Hindlimb muscle (tissue), 1 donor: ENCODE measurements at regions not wholly inside any gene's neighbourhood (a gene's known extent, or its start where the extent isn't known, plus 50 kb on each side); places are given as distances from the start of the nearest gene placed in this dataset.

ENCODE experiments used
- DNase-seq: peaks from one replicate; pipeline ENCODE4 v3.0.0-alpha.2; 2013

DNA sequence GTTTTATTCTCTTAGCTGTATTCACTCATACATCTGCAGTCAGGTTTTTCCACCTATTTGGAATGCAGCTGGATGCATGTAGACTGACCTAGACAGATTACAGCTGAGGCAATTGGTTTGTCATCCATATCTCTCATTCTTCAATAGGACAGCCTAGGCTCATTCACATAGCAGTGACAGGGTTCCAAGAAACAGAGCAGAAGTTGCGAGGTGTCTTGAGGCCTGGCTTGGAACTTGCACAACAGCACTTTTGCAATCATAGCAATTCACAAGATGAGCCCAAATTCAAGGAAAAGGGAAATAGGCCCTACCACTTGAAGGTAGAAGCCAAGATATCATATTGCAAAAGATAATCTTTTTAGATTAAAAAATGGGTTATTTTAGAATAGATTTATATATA is 508.9 kb upstream of the JAG1 start:
- no peak for DNase-seq

DNA sequence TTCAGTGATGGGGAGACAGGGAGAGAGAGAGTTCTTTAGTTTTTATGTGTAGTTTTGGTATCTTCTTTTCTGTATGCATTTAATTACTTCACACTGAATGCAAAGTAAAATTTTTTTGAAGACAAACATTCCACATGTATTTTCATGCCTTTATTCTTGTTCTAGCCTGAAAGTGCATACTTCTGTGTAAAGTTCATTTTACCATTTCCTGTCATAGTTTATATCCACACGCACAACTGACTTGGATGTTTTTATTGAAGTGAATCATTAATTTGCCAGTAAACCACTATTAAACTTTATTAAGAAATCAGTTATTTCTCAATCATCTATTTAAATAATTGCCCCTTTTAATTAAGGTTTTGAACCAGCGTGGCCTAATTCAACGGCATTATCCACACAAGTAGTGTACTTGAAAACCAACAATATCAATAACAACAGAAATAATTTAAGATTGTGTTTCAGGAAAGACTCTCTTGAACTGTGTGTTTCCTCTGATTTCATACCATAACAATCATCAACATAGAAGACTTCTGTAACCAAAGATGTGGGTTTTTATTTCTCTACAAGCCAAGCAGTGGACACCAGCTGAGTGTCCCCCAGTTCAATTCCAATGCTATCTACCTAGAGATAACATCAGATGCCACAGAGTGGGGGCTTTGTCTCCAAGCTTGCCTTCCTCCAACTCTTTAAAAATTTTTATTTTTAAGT is 512.7 kb upstream of the JAG1 start:
- DNase-seq, result no peak

DNA sequence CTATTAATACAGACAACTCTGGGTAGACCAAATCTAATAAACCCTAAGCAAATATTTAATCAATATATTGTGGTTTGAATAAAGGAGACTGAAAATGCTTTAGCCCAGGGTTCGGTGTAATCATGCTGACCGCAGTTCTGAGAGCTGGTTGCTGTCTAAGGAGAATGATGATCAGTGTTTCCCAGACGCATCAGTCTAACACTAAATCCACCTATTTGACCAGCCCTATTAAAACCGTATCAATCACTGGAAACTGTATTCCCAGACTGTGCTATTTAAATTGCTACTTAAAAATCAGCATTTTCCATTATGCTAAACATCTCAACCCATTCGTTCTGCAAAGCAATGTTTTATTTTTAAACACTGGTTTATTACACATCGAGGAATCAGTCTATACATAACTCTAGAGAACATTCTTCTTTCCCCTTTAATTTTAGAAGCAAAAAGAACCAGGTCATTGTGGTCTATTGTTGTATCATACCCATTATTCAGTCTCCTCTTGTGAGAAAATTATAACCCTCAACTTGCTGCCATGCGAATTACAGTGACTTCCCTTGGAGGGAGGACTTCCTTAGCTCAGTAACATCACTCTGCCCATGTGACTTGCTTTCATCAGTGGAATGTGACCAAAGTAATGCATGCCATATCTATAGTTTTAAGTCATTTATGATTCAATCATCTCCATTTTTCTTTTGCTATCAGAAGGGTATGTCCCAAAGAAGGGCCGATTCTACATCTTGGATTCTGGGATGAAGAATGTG is 515.2 kb upstream of the JAG1 start:
- no peak for DNase-seq

DNA sequence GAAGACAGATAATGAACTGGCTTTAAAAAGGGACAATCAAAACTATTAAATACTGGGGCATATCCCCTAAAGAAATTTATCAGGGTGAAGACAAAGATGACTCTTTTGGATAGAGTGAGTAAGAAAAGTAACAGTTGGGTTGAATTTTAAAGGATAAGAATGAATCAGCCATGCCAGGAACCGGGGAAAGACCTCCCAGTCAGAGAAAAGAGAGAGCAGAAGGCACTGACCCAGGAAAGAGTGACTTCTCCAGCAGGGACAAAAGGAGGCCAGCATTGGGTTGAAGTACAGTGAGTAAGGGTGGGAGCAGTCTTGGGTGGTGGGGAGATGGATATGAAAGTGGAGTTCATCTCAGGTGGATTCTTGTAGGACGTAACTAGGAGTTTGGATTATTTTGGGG is 516.9 kb upstream of the JAG1 start:
- DNase-seq, result no peak

DNA sequence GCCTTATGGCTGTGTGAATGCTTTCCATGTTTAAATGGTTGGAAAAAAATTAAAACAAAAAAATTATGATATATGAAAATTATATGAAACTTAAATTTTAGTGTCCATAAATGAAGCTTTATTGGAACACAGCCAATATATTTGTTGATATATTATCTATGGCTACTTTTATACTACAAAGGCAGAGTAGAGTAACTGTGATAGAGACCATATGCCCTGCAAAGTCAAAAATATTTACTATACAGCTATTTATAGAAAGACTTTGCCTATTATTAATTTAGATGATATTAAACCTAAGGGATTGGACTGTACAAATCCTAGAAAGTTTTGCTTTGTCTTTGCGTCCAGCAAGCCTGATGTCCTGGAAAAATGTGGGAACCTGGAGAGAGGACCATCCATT is 518.3 kb upstream of the JAG1 start:
- DNase-seq, result no peak

DNA sequence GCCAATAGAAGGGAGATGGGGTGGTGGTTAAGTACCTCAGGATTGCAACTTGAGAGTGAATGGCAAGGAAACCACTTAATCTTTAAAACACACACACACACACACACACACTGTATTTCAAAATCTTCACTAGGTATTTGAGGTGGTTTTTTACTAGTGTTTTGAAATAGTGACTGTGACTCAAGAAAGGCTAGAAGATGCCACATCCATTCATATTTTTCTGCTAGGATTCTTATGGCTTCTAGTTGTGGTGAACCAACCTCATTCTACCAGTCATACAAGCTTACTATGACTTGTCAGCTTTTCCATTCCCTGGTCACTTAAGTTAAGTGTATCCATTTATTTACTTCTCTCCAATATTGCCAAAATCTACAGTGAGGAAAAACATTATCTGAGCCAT is 519.4 kb upstream of the JAG1 start:
- no peak for DNase-seq

DNA sequence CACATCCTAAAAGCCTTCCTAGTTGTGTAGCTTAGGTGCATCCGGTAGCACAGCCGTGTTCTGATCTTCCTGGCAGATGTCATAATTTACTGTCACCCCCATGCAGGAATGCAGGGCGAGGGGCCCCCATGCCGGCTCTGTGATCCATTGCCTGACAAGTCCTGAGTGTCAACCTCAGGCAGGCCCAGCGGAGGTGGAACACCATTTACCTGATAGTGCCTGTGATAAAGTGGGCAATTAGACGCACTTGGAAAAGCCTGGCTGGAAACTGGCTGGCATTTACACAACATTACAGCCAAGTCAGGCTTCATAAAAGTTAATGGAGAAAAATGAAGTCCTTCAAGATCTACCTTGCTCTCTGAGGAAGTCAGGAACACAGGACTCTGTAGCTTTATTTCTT is 521.4 kb upstream of the JAG1 start:
- DNase-seq, result no peak

DNA sequence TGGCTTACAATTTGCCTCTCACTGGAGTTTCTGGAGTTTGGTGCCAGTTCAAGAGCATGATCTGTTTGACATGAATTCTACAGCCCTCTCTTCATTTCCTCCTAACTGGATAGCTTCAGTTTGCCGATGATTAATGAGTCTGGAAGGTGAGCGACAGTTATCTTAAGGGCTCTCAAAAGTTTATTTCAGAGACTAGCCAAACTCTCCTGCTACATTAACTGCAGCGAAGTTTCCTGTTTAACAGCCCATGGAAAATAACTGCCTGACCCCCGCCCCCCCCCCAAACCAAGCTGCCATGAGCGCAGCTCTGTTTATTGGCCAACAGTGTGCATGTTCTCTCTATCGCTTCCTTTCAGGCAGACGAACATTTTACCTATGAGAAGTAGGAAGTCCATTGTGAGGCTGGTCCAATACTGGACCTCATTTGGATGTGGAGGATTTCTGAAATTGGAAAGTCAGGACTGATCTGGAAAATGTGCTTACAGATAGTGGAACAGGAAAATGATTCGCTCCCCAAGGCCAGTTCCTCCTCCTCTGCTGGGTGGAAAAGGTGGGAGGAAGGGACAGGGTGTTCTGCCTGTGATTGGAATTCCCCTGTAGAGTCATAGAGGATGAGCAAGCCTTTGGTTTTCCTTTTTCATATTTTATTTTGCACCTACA is 522.2 kb upstream of the JAG1 start:
- DNase-seq, result no peak

DNA sequence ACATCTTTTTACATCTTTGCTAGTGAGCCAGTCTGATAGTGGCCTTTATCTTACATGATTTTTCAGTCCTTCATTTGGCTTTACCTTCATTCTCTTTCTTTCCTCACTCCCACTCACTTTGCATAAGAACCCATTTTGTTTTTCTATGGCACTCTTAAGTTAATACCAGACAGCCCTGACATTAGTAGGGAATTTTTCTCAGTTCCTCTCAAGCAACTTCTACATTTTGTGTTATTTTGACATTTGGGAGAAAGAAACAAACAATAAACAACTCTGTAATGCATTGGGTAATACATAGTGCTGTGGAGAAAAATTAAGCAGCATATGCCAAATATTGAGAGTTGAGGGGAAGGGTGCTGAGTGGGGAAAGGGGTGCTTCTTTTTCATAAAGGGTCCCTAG is 524.1 kb upstream of the JAG1 start:
- no peak for DNase-seq

DNA sequence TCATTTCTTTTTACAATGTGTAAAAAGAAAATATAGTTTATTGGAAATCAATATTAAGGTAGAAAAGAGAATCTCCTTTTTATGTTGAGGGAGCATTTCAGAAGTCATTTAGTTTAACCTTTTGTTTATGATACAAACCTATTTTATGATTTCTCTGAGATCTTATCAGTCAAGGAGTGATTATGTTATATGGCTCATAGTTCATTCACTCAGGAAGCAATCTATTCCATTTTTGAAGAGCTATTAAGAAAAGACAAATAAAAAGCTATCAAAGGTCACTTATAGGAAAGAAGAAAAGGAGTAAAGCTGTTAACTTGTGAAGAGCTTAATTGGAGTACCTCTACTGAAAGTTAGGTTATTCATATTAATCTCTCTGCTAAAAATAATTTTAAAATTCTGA is 526.6 kb upstream of the JAG1 start:
- no peak for DNase-seq

DNA sequence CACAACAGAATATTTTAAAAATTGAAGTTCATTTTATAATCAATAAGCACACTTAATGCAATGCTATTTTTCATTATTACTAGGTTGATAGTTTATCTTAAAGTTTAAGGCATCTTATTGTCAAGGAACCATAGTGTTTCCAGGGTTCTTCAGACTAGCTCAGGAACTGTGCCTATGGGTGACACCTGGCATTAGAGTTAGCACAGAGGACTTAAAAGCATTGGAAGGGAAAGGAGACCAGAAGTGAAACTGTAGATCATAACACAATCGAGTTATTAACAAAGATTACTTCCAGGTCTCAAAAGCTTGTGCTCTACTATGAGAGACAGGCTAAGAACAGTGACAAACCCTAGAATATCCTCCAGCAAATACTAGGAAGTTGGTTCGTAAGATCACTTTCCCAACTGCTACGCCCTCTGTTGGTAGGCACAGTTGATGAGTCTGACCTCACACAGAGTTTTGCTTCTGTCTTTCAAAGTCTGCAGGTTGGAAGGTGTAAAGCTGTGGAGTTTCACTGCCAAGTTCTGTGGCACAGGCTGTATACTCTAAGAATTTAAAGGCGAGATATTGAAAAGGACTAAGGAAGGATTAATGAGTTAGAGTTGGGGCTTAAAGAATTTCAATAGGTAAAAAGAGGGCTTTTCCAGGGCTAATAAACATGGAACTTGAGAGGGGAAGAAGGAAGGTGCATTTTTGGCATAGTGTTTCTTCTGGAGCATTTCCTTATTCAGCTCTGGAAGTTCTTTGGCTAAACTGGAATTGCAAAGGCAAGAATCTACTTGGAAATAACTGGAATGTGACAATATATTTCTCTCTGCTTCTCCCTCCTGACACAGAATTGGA is 531.3 kb upstream of the JAG1 start:
- no peak for DNase-seq

DNA sequence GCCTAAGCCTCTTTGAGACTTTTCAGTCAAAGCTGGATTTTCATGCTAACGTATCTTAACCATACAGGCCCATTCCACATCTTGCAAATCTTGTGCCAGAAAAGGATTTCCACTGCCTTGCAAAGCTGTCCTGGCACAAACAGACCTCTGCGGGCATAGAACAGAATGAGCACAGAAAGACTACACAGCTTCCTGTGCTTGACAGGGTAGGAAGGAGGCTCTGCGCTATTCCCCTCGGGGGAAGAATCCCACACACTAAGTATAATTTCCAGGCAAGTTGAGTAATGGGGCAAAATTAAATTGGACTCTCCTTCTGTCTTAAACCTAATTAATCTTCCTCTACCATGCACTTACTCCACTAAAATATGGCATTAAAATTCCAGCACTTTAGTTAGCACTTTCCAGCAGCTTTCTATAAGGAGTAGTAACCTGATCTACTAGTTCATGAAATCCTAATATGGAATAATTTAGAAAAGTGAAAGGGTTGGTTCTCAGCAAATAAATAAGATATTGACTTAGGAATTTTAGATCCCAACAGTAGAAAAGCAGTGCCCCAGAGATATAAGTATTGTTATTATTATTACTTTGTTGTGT is 532.1 kb upstream of the JAG1 start:
- no peak for DNase-seq

DNA sequence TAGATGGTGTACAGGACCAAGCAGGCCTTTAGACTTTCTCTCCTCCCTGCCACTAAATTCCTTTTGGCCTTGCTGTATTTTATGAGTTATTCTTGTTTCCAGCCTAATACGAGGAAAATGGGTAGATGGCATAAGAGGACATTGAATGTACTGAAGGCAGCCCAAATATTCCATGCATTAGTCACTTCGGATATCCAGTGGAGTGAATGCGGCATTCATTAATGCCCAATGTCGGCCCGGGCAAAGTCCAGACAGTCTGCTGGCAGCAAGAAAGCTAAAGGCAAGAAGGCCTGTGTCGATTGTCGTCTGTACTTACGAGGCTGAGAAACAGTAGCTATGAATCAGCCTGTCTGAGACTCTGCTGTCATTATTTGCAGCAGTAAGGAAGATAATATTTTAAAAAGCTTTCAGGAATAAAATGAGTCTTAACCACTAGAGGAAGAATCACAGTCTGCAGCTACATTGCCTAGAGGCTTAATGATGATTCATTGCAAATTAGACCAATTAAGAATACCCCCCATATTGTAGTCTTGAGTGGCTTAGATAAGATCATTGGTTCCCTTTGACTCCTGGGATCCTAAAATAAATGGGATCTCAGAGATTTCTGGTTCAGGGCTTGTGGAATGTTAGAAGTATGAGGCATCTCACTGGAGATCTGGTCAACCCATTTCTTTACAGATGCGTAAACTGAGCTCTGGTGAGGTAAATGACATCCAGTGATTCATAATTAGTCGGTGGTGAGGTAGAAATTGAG is 534.1 kb upstream of the JAG1 start:
- no peak for DNase-seq

DNA sequence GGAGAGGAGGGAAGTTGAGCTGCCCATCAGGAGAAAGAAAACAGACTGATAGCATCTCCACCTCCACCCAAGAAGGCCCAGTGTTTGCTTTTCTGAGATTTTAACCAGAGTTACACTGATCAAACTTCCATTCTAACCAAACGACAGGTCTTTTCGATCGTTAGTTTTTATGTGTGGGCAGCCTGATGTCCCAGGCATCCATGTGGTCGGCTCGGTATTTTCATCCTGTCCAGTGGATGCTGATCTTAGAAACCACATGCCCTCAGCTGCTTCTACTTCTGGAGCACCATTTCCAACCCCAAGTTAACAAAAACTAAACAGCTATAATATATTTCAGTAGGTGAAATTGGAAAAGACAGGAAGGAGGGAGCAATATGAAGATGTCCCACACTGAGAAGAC is 536.8 kb upstream of the JAG1 start:
- DNase-seq, result no peak

DNA sequence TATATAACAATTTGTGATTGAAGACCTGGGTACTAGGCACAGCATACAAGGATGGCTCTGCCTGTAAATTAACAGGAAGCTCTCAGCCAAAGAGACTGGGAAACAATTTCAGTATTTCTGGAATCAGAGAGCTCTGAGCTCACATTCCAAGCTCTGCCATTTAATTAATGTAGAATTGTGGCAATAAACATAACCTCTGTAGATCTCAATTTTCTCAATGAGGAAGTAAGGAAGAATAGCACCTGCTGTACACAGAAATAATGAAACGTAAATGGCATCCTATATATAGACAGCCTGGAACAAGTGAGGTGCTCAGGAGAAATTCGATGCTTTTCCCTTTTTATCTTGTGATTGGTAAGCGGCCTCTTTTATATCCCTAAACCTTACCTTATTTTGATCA is 538.5 kb upstream of the JAG1 start:
- no peak for DNase-seq

DNA sequence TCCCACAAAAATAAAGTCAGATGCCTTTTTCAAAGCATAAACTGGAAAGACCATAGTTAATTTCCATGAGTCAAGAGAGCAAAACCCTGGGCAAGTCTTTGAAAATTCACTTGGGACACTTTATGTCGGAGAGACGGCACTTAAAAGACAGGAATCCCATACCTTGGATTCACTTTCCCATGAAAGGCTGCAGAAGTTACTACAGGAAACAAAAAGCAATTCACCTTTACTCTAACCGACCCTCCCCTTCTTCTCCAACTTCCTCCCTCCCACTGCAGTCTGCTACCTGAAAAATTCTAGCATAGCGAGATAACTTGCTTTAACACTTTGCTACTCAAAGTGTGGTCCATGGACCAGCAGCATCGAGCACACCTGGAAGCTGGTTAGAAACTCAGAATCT is 539.1 kb upstream of the JAG1 start:
- no peak for DNase-seq

DNA sequence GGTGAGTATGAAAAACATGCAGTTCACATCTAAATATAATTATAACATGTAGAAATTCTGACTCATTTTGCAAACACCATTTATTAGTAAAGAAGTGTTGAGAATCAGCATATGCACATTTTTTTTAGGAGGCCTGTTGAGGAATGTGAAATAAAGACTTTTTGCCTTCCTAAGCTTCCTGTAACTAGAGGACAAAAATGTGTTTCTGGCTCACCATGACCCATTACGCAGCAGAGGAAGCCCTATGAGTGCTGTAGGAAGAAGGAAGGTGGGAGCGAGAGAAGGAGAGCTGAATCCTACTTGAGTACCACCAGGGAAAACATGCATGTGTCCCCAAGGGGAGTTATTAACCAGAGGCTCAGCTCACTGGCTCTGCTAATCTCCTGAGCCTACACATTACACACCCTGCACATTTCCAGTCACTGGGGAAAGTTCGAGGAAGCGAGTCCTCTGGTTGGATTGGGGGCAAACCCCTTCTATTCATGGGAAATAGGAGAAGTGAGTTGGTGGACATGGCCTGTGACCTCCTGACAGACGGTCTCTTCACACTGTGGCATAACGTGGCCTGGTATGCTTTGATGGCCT is 540.5 kb upstream of the JAG1 start:
- DNase-seq, result no peak

DNA sequence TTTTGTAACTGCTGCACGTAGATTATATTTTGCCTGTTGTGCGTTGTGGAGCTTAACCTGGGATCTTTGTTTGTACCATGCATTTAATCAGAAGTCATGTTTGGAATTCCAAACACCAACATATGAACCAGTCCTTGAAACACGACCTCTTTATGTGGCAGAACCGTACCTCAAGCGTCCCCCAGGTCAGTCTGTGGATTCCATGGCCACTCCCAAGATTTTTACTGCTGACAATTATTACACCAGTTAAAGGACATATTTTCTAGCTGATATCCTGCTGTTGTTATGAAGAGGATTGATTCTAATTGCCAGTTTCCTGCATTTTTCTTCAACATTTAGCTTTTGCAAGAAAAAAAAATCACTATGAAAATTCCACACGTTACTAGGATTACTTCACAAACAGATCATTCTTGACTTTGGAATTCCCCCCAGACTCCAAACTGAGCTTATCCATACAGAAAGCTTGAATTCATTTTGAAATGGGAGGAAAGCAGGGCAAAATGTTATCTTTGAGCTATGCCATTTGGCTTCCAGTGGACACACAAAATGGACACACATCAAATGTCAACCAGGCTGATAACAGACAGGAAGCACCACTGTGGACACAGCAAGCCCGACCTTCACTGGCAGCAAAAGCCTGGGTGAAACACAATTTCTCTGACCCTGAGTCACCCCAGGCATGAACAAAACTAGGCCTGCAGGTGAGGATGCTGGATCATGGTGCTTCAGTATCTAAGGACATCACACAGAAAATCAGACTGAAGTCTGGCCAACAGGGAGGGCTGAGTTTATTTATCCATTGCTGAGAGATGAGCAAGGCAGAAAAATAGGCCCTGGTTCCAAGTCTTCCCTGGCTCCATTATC is 542.9 kb upstream of the JAG1 start:
- no peak for DNase-seq

DNA sequence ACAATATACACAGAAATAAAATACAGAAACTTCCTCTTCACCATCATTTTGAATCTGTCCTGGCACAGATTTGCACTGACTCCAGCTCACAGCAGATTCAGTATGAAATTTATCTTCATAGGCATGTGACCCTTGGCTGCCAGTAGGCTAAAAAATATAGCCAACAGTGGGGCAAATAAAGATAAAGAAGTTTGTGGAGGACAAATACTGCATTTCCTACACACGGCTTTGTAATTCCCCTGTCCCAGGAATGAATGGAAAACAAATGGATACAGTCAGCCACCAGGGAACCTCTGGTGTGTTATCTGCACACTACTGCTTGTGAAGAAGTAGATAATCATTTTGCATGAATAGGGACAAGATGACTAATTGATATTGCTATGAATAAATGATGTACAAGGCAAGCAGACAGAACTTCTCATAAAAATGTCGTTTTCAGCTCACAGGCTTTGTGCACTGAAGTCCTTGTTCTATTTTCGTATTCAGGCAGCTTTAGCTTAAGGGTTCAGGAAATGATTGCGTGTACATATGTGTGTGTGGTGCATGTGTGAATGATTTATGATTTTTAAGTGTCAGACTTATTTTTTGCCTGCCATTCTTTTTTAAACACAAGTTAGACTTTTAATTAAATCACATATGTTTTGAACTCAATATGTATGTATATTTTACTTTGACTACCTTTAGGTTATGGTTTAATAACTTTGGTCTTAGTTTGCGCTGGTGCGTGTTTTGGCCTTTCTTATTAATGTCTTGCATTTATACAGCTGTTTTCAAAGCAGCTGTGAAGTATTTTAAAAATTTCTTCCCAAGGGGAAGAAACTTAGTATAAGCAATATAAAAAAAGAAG is 543.8 kb upstream of the JAG1 start:
- no peak for DNase-seq
